GM20431 (cell line): ENCODE measurements at regions not wholly inside any gene's neighbourhood (a gene's known extent, or its start where the extent isn't known, plus 50 kb on each side); places are given as distances from the start of the nearest gene placed in this dataset.

Experiments
- in situ Hi-C: fragments of 300-500 bp; cut with MseI, MboI; formaldehyde crosslinking; loops from one replicate; pipeline ENCODE4 v1.15.0; 2020; ENCODE audit warnings: low sequenced_read_pairs; ENCODE audit not compliant: unreplicated experiment

GRCh38 chr10:30793093-30793492, 163.5 kb upstream of the LYZL2 start:
- in situ Hi-C loops: loop anchor here (25.0 kb wide), 1 partner anchor 519 kb away; the partner anchor contains the start of gene ZEB1

GRCh38 chr10:30792025-30792424, 162.5 kb upstream of the LYZL2 start:
- in situ Hi-C loops: loop anchor here (25.0 kb wide), 1 partner anchor 520 kb away; the partner anchor contains the start of gene ZEB1

GRCh38 chr10:30791197-30791611, 161.7 kb upstream of the LYZL2 start:
- in situ Hi-C loops: loop anchor here (25.0 kb wide), 1 partner anchor 521 kb away; the partner anchor contains the start of gene ZEB1

GRCh38 chr10:30789806-30790205, 160.3 kb upstream of the LYZL2 start:
- in situ Hi-C loops: loop anchor here (25.0 kb wide), 1 partner anchor 522 kb away; the partner anchor contains the start of gene ZEB1

- in situ Hi-C loops: loop anchor here (25.0 kb wide), 1 partner anchor 524 kb away; the partner anchor contains the start of gene ZEB1
Observed at GRCh38 chr10:30788307-30788706, 158.8 kb upstream of the LYZL2 start.

GRCh38 chr10:30786906-30787305, 157.4 kb upstream of the LYZL2 start:
- in situ Hi-C loops: loop anchor here (25.0 kb wide), 1 partner anchor 525 kb away; the partner anchor contains the start of gene ZEB1

- in situ Hi-C loops: loop anchor here (25.0 kb wide), 1 partner anchor 526 kb away; the partner anchor contains the start of gene ZEB1
Observed at GRCh38 chr10:30786131-30786530, 156.6 kb upstream of the LYZL2 start.

GRCh38 chr10:30784897-30785605, 155.5 kb upstream of the LYZL2 start:
- in situ Hi-C loops: loop anchor here (25.0 kb wide), 1 partner anchor 527 kb away; the partner anchor contains the start of gene ZEB1

- in situ Hi-C loops: loop anchor here (25.0 kb wide), 1 partner anchor 528 kb away; the partner anchor contains the start of gene ZEB1
Observed at GRCh38 chr10:30784524-30784896, 155.0 kb upstream of the LYZL2 start.

- in situ Hi-C loops: loop anchor here (25.0 kb wide), 1 partner anchor 528 kb away; the partner anchor contains the start of gene ZEB1
Observed at GRCh38 chr10:30783939-30784501, 154.5 kb upstream of the LYZL2 start.

- in situ Hi-C loops: loop anchor here (25.0 kb wide), 1 partner anchor 530 kb away; the partner anchor contains the start of gene ZEB1
Observed at GRCh38 chr10:30782537-30783461, 153.2 kb upstream of the LYZL2 start.

- in situ Hi-C loops: loop anchor here (25.0 kb wide), 1 partner anchor 530 kb away; the partner anchor contains the start of gene ZEB1
Observed at GRCh38 chr10:30782157-30782536, 152.6 kb upstream of the LYZL2 start.

- in situ Hi-C loops: loop anchor here (25.0 kb wide), 1 partner anchor 531 kb away; the partner anchor contains the start of gene ZEB1
Observed at GRCh38 chr10:30781670-30782121, 152.1 kb upstream of the LYZL2 start.

- in situ Hi-C loops: loop anchor here (25.0 kb wide), 1 partner anchor 534 kb away; the partner anchor contains the start of gene ZEB1
Observed at GRCh38 chr10:30778769-30779168, 149.2 kb upstream of the LYZL2 start.

GRCh38 chr10:30775779-30776591, 146.4 kb upstream of the LYZL2 start:
- in situ Hi-C loops: loop anchor here (25.0 kb wide), 1 partner anchor 536 kb away; the partner anchor contains the start of gene ZEB1

- in situ Hi-C loops: loop anchor here (25.0 kb wide), 1 partner anchor 1013 kb away; no protein-coding TSS in a partner anchor
Observed at GRCh38 chr10:30774261-30774660, 144.7 kb upstream of the LYZL2 start.

- in situ Hi-C loops: loop anchor here (25.0 kb wide), 1 partner anchor 1014 kb away; no protein-coding TSS in a partner anchor
Observed at GRCh38 chr10:30773501-30773900, 143.9 kb upstream of the LYZL2 start.

- in situ Hi-C loops: loop anchor here (25.0 kb wide), 1 partner anchor 1016 kb away; no protein-coding TSS in a partner anchor
Observed at GRCh38 chr10:30770816-30771215, 141.3 kb upstream of the LYZL2 start.
